Keratinocyte (primary cell): ENCODE measurements at regions not wholly inside any gene's neighbourhood (a gene's known extent, or its start where the extent isn't known, plus 50 kb on each side); places are given as distances from the start of the nearest gene placed in this dataset.

ENCODE experiments used
- DNase-seq: peaks from one replicate; pipeline ENCODE4 v3.0.0-alpha.2; 2011; ENCODE audit warnings: low read depth, missing footprints, low spot score
- FAIRE-seq: peaks from 2 replicates; lab custom pipeline; 2011; peaks lifted over from hg19 to GRCh38; lab: Jason Lieb, UNC
- H2AFZ ChIP-seq: 2 replicates; pipeline ENCODE4 v1.6.0; 2012; ENCODE audit warnings: low read length, control low read depth, inconsistent platforms; ENCODE audit not compliant: control insufficient read depth
- H3K27ac ChIP-seq: 2 replicates; pipeline ENCODE4 v1.5.1; 2011; ENCODE audit warnings: low read length; ENCODE audit not compliant: control insufficient read depth, insufficient read depth
- H3K27me3 ChIP-seq: 3 replicates; pipeline ENCODE4 v1.6.0; 2011; ENCODE audit warnings: low read length; ENCODE audit not compliant: control insufficient read depth, insufficient read depth; ENCODE audit errors: extremely low read depth
- H3K36me3 ChIP-seq, 2 experiments: 2 replicates in 1 of 2; 3 replicates in 1 of 2; pipeline ENCODE4 v1.5.1; 2011; ENCODE audit warnings: low read length in 2 of 2, mild to moderate bottlenecking in 1 of 2; ENCODE audit not compliant: control insufficient read depth in 2 of 2, insufficient read depth in 2 of 2; ENCODE audit errors: extremely low read depth in 1 of 2
- H3K4me1 ChIP-seq: 3 replicates; pipeline ENCODE4 v1.5.1; 2011; ENCODE audit warnings: low read length; ENCODE audit not compliant: control insufficient read depth, insufficient read depth; ENCODE audit errors: extremely low read depth
- H3K4me2 ChIP-seq: 3 replicates; pipeline ENCODE4 v1.6.0; 2011; ENCODE audit warnings: low read depth, low read length; ENCODE audit not compliant: control insufficient read depth, insufficient read depth; ENCODE audit errors: extremely low read depth
- H3K4me3 ChIP-seq, 3 experiments: fragments of 200-600 bp in 1 of 3; sonication (generic) in 1 of 3; 2 replicates in 2 of 3; 3 replicates in 1 of 3; pipeline ENCODE4 v1.5.1; 2011 to 2016; ENCODE audit warnings: low read length in 3 of 3, mild to moderate bottlenecking in 3 of 3, control low read depth in 2 of 3, inconsistent platforms in 1 of 3, low read depth in 1 of 3, mixed read lengths in 1 of 3, mixed run types in 1 of 3, moderate library complexity in 1 of 3; ENCODE audit not compliant: control insufficient read depth in 2 of 3, insufficient read depth in 2 of 3; ENCODE audit errors: extremely low read depth in 1 of 3
- H3K79me2 ChIP-seq: 2 replicates; pipeline ENCODE4 v1.6.0; 2012; ENCODE audit warnings: low read length; ENCODE audit not compliant: control insufficient read depth, insufficient read depth
- H3K9ac ChIP-seq: 3 replicates; pipeline ENCODE4 v1.6.0; 2011; ENCODE audit warnings: low read length; ENCODE audit not compliant: control insufficient read depth, insufficient read depth; ENCODE audit errors: extremely low read depth
- H3K9me1 ChIP-seq: 3 replicates; pipeline ENCODE4 v1.6.0; 2011; ENCODE audit warnings: low read length; ENCODE audit not compliant: control insufficient read depth, insufficient read depth; ENCODE audit errors: extremely low read depth
- H3K9me3 ChIP-seq: 2 replicates; pipeline ENCODE4 v1.5.1; 2012; ENCODE audit warnings: low read depth, low read length; ENCODE audit not compliant: control insufficient read depth
- H4K20me1 ChIP-seq: 3 replicates; pipeline ENCODE4 v1.6.0; 2011; ENCODE audit warnings: low read length; ENCODE audit not compliant: control insufficient read depth, insufficient read depth; ENCODE audit errors: extremely low read depth
- EZH2 ChIP-seq: IDR thresholded peaks from one replicate; pipeline ENCODE4 v1.6.1; 2012; ENCODE audit warnings: inconsistent platforms, mild to moderate bottlenecking, low read length, moderate library complexity
- dilution Hi-C: fragments of 300-500 bp; cut with MboI; formaldehyde crosslinking; loops from one replicate; pipeline ENCODE4 v1.7.0; 2020; ENCODE audit warnings: low sequenced_read_pairs; ENCODE audit not compliant: extremely low pct_ligation_motif_present
- TF ChIP-seq, protein P1 (sequence below), 3 experiments: IDR thresholded peaks in 1 of 3; conservative IDR thresholded peaks in 1 of 3; optimal IDR thresholded peaks in 1 of 3; 2 replicates in 2 of 3; 3 replicates in 1 of 3; pipeline versions ENCODE3 to v1.5.1; 2011; ENCODE audit warnings: low read length in 3 of 3, mild to moderate bottlenecking in 3 of 3, moderate library complexity in 2 of 3, control low read depth in 1 of 3, inconsistent platforms in 1 of 3; ENCODE audit not compliant: insufficient read depth in 2 of 3; ENCODE audit errors: extremely low read depth in 1 of 3

- Histone ChIP-seq H2AFZ (no peak overlapping the region), H3K9ac (no peak overlapping the region), H3K36me3 (no peaks in the 10 kb centered on the region), H4K20me1 (no peaks in the 10 kb centered on the region), H3K27ac (no peak overlapping the region), H3K9me3 (no peaks in the 10 kb centered on the region), H3K79me2 (no peaks in the 10 kb centered on the region), H3K9me1 (no peaks in the 10 kb centered on the region), H3K4me1 (no peaks in the 10 kb centered on the region), H3K27me3 (no peaks in the 10 kb centered on the region), H3K4me2 (no peak overlapping the region), H3K4me3 (no peak overlapping the region)
- dilution Hi-C loops = no loop called here
- no peak for FAIRE-seq
- DNase-seq = no peak
- TF ChIP-seq, protein P1, sequence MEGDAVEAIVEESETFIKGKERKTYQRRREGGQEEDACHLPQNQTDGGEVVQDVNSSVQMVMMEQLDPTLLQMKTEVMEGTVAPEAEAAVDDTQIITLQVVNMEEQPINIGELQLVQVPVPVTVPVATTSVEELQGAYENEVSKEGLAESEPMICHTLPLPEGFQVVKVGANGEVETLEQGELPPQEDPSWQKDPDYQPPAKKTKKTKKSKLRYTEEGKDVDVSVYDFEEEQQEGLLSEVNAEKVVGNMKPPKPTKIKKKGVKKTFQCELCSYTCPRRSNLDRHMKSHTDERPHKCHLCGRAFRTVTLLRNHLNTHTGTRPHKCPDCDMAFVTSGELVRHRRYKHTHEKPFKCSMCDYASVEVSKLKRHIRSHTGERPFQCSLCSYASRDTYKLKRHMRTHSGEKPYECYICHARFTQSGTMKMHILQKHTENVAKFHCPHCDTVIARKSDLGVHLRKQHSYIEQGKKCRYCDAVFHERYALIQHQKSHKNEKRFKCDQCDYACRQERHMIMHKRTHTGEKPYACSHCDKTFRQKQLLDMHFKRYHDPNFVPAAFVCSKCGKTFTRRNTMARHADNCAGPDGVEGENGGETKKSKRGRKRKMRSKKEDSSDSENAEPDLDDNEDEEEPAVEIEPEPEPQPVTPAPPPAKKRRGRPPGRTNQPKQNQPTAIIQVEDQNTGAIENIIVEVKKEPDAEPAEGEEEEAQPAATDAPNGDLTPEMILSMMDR (optimal IDR thresholded peaks at IDR 0.05 in 1 of 3, IDR thresholded peaks at IDR 0.05 in 1 of 3, conservative IDR thresholded peaks at IDR 0.05 in 1 of 3; ENCODE audit: extremely low read depth in 1 of 3, insufficient read depth in 2 of 3, low read length in 3 of 3) = no peak
- TF ChIP-seq EZH2 = no peak
Measured at GRCh38 chr21:35963920-35964451, 96.3 kb downstream of the SETD4 start.

DNA sequence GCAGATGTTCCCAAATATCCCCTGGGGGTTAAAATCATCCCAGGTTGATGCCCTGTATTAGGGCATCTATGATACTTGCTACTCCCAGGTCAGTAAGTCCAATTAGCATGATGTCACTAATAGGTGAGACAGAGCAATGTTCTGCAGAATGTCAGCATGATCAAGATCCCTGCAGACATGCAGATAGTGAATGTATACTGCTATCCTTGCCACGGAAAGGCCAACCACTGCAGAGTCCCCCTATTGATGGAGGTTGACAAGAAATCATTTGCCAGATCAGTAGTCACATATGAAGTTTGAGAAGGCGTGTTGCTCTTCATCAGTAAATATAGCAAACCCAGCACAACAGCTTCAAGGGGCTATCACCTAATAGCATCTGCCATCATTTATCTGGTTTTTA lies 97.4 kb downstream of the SETD4 start:
- no peak overlapping the region for H3K27ac ChIP-seq
- TF ChIP-seq, protein P1 (optimal IDR thresholded peaks at IDR 0.05 in 1 of 3, IDR thresholded peaks at IDR 0.05 in 1 of 3, conservative IDR thresholded peaks at IDR 0.05 in 1 of 3; ENCODE audit: extremely low read depth in 1 of 3, insufficient read depth in 2 of 3, low read length in 3 of 3) = no peak
- no peak for TF ChIP-seq EZH2
- no peak overlapping the region for H3K4me3 ChIP-seq
- DNase-seq = no peak
- H3K79me2 ChIP-seq = no peaks in the 10 kb centered on the region
- no peaks in the 10 kb centered on the region for H3K9me3 ChIP-seq
- no peaks in the 10 kb centered on the region for H3K9me1 ChIP-seq
- no peaks in the 10 kb centered on the region for H3K4me1 ChIP-seq
- H3K4me2 ChIP-seq = no peak overlapping the region
- H2AFZ ChIP-seq = no peak overlapping the region
- no peak overlapping the region for H3K9ac ChIP-seq
- no peaks in the 10 kb centered on the region for H4K20me1 ChIP-seq
- no peak for FAIRE-seq
- dilution Hi-C loops = no loop called here
- no peaks in the 10 kb centered on the region for H3K36me3 ChIP-seq
- no peaks in the 10 kb centered on the region for H3K27me3 ChIP-seq
